AG04450 (cell line): ENCODE measurements at regions not wholly inside any gene's neighbourhood (a gene's known extent, or its start where the extent isn't known, plus 50 kb on each side); places are given as distances from the start of the nearest gene placed in this dataset.

ENCODE experiments used
- CTCF ChIA-PET: fragments of 300-600, 350-600 bp; formaldehyde crosslinking; extraction: SDS; loops from one replicate; lab custom pipeline; 2022; ENCODE audit warnings: antibody characterized with exemption, inconsistent platforms; lab: Charles Lee
- POLR2A ChIA-PET: fragments of 350-600 bp; formaldehyde crosslinking; extraction: SDS; loops from one replicate; lab custom pipeline; 2021; ENCODE audit warnings: antibody characterized with exemption, inconsistent platforms; lab: Yijun Ruan, JAX
- DNase-seq: peaks from one replicate; pipeline ENCODE4 v3.0.0-alpha.2; 2011; ENCODE audit warnings: low read depth, low spot score
- H3K27ac ChIP-seq: one replicate; pipeline ENCODE4 v1.5.1; 2012; ENCODE audit warnings: low read depth, low read length, control low read depth
- H3K27me3 ChIP-seq: one replicate; pipeline ENCODE4 v1.6.0; 2012; ENCODE audit warnings: low read length; ENCODE audit not compliant: control insufficient read depth, insufficient read depth
- H3K4me3 ChIP-seq: 2 replicates; pipeline ENCODE4 v1.5.1; 2011; ENCODE audit warnings: mild to moderate bottlenecking, low read depth, low read length, control low read depth
- H3K9me3 ChIP-seq: 2 replicates; pipeline ENCODE4 v1.5.1; 2012; ENCODE audit warnings: low read length; ENCODE audit not compliant: control insufficient read depth, insufficient read depth
- CTCF ChIP-seq: IDR thresholded peaks from 2 replicates; pipeline ENCODE4 v1.5.1; 2011; ENCODE audit warnings: low read depth, low read length, control low read depth, inconsistent platforms

GRCh38 chr7:98698976-98699375, 81.9 kb downstream of the NPTX2 start:
- CTCF ChIA-PET, result no interaction called here
- no peak for DNase-seq
- POLR2A ChIA-PET, result no interaction called here
- Histone ChIP-seq H3K9me3 (peaks cover 37% of the 10 kb centered on the region), H3K27ac (no peak overlapping the region), H3K4me3 (no peak overlapping the region), H3K27me3 (no peaks in the 10 kb centered on the region)
- TF ChIP-seq CTCF, result no peak

GRCh38 chr7:98700533-98700932, 83.4 kb downstream of the NPTX2 start:
- DNase-seq, result no peak
- no peak overlapping the region for H3K4me3 ChIP-seq
- ChIA-PET POLR2A (no interaction called here), CTCF (no interaction called here)
- H3K27me3 ChIP-seq, result no peaks in the 10 kb centered on the region
- peaks cover 40% of the 10 kb centered on the region for H3K9me3 ChIP-seq
- TF ChIP-seq CTCF, result no peak
- no peak overlapping the region for H3K27ac ChIP-seq

- no peak for TF ChIP-seq CTCF
- Histone ChIP-seq H3K27ac (no peak overlapping the region), H3K27me3 (no peaks in the 10 kb centered on the region), H3K4me3 (no peak overlapping the region), H3K9me3 (peaks cover 43% of the 10 kb centered on the region)
- POLR2A ChIA-PET, result no interaction called here
- DNase-seq, result no peak
- CTCF ChIA-PET, result no interaction called here
Measured at GRCh38 chr7:98701372-98701771, 84.3 kb downstream of the NPTX2 start.

- H3K4me3 ChIP-seq, result no peak overlapping the region
- CTCF ChIA-PET, result no interaction called here
- DNase-seq, result no peak
Measured at GRCh38 chr7:98702021-98702420, 84.9 kb downstream of the NPTX2 start.

GRCh38 chr7:98703916-98704315, 86.8 kb downstream of the NPTX2 start:
- CTCF ChIA-PET, result no interaction called here

More at GRCh38 chr7:98702021-98702420, 84.9 kb downstream of the NPTX2 start:
- Histone ChIP-seq H3K27me3 (no peaks in the 10 kb centered on the region), H3K9me3 (peaks cover 44% of the 10 kb centered on the region), H3K27ac (no peak overlapping the region)
- POLR2A ChIA-PET, result no interaction called here
- no peak for TF ChIP-seq CTCF

More at GRCh38 chr7:98703916-98704315, 86.8 kb downstream of the NPTX2 start:
- peaks cover 41% of the 10 kb centered on the region for H3K9me3 ChIP-seq
- H3K27me3 ChIP-seq, result no peaks in the 10 kb centered on the region
- POLR2A ChIA-PET, result no interaction called here
- H3K4me3 ChIP-seq, result no peak overlapping the region
- TF ChIP-seq CTCF, result no peak
- DNase-seq, result no peak
- no peak overlapping the region for H3K27ac ChIP-seq
